ENCODE measurements at regions not wholly inside any gene's neighbourhood (a gene's known extent, or its start where the extent isn't known, plus 50 kb on each side); places are given as distances from the start of the nearest gene placed in this dataset.

GRCh38 chr5:126315341-126315740 lies 107.9 kb upstream of the GRAMD2B start:
- DNase-seq (ENCODE audit: low read depth): no peak
- Histone ChIP-seq H3K27me3 (ENCODE audit: control insufficient read depth, insufficient read depth, low read length) (no peaks in the 10 kb centered on the region), H3K36me3 (ENCODE audit: control insufficient read depth, insufficient read depth, low read length) (no peaks in the 10 kb centered on the region), H3K4me3 (ENCODE audit: low read depth, low read length) (no peak overlapping the region)
- TF ChIP-seq, protein P1, sequence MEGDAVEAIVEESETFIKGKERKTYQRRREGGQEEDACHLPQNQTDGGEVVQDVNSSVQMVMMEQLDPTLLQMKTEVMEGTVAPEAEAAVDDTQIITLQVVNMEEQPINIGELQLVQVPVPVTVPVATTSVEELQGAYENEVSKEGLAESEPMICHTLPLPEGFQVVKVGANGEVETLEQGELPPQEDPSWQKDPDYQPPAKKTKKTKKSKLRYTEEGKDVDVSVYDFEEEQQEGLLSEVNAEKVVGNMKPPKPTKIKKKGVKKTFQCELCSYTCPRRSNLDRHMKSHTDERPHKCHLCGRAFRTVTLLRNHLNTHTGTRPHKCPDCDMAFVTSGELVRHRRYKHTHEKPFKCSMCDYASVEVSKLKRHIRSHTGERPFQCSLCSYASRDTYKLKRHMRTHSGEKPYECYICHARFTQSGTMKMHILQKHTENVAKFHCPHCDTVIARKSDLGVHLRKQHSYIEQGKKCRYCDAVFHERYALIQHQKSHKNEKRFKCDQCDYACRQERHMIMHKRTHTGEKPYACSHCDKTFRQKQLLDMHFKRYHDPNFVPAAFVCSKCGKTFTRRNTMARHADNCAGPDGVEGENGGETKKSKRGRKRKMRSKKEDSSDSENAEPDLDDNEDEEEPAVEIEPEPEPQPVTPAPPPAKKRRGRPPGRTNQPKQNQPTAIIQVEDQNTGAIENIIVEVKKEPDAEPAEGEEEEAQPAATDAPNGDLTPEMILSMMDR (IDR thresholded peaks at IDR 0.05; ENCODE audit: insufficient read depth, low read length, poor library complexity, severe bottlenecking): no peak

- H3K27me3 ChIP-seq (ENCODE audit: control insufficient read depth, insufficient read depth, low read length): no peaks in the 10 kb centered on the region
- TF ChIP-seq, protein P1 (IDR thresholded peaks at IDR 0.05; ENCODE audit: insufficient read depth, low read length, poor library complexity, severe bottlenecking): no peak
- H3K36me3 ChIP-seq (ENCODE audit: control insufficient read depth, insufficient read depth, low read length): no peaks in the 10 kb centered on the region
- no peak for DNase-seq (ENCODE audit: low read depth)
- H3K4me3 ChIP-seq (ENCODE audit: low read depth, low read length): no peak overlapping the region
Observed at GRCh38 chr5:126332326-126332725, 90.9 kb upstream of the GRAMD2B start.

DNA sequence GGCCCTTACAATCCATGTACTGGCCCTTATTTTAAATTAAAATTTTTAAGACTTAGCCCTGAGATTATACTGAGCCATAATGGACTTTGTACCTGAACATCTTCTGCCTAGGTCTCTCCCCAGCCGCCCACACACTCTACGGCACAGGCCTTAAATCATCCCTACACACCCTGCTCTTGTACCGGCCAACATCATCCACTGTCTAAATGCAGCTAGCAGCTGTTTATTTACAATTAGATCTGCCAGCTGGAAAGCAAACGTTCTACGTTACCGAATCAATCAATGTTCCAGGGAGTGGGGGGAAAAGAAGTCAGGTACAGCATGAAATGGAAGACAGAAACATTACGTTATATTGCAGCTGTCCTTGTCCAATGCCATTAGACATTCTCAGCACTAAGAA lies 88.4 kb upstream of the GRAMD2B start:
- TF ChIP-seq, protein P1 (IDR thresholded peaks at IDR 0.05; ENCODE audit: insufficient read depth, low read length, poor library complexity, severe bottlenecking): no peak
- DNase-seq (ENCODE audit: low read depth): no peak
- no peak overlapping the region for H3K4me3 ChIP-seq (ENCODE audit: low read depth, low read length)
- H3K36me3 ChIP-seq (ENCODE audit: control insufficient read depth, insufficient read depth, low read length): no peaks in the 10 kb centered on the region
- no peaks in the 10 kb centered on the region for H3K27me3 ChIP-seq (ENCODE audit: control insufficient read depth, insufficient read depth, low read length)

- TF ChIP-seq, protein P1 (IDR thresholded peaks at IDR 0.05; ENCODE audit: insufficient read depth, low read length, poor library complexity, severe bottlenecking): no peak
- Histone ChIP-seq H3K27me3 (ENCODE audit: control insufficient read depth, insufficient read depth, low read length) (no peaks in the 10 kb centered on the region), H3K36me3 (ENCODE audit: control insufficient read depth, insufficient read depth, low read length) (no peaks in the 10 kb centered on the region), H3K4me3 (ENCODE audit: low read depth, low read length) (no peak overlapping the region)
- DNase-seq (ENCODE audit: low read depth): no peak
Observed at GRCh38 chr5:126335886-126336285, 87.3 kb upstream of the GRAMD2B start.

GRCh38 chr5:126338635-126339034 lies 84.6 kb upstream of the GRAMD2B start:
- no peak overlapping the region for H3K4me3 ChIP-seq (ENCODE audit: low read depth, low read length)
- H3K27me3 ChIP-seq (ENCODE audit: control insufficient read depth, insufficient read depth, low read length): no peaks in the 10 kb centered on the region
- H3K36me3 ChIP-seq (ENCODE audit: control insufficient read depth, insufficient read depth, low read length): no peaks in the 10 kb centered on the region
- TF ChIP-seq, protein P1 (IDR thresholded peaks at IDR 0.05; ENCODE audit: insufficient read depth, low read length, poor library complexity, severe bottlenecking): no peak
- DNase-seq (ENCODE audit: low read depth): no peak

GRCh38 chr5:126339215-126339805 lies 83.9 kb upstream of the GRAMD2B start:
- H3K27me3 ChIP-seq (ENCODE audit: control insufficient read depth, insufficient read depth, low read length): no peaks in the 10 kb centered on the region
- H3K36me3 ChIP-seq (ENCODE audit: control insufficient read depth, insufficient read depth, low read length): no peaks in the 10 kb centered on the region
- TF ChIP-seq, protein P1 (IDR thresholded peaks at IDR 0.05; ENCODE audit: insufficient read depth, low read length, poor library complexity, severe bottlenecking): peak; percentile 65
- no peak for DNase-seq (ENCODE audit: low read depth)
- H3K4me3 ChIP-seq (ENCODE audit: low read depth, low read length): no peak overlapping the region

All from kidney epithelial cell (primary cell).